BLaER1 (cell line): ENCODE measurements at regions not wholly inside any gene's neighbourhood (a gene's known extent, or its start where the extent isn't known, plus 50 kb on each side); places are given as distances from the start of the nearest gene placed in this dataset.

Experiments
- H3K27ac ChIP-seq: shearing (Covaris generic); formaldehyde crosslinking; 2 replicates; pipeline ENCODE4 v1.8.1; 2022
- H3K27me3 ChIP-seq: shearing (Covaris generic); formaldehyde crosslinking; 2 replicates; pipeline ENCODE4 v1.8.1; 2022
- H3K36me3 ChIP-seq: shearing (Covaris generic); formaldehyde crosslinking; 2 replicates; pipeline ENCODE4 v1.8.1; 2022
- H3K4me1 ChIP-seq: shearing (Covaris generic); formaldehyde crosslinking; 2 replicates; pipeline ENCODE4 v1.8.1; 2022
- H3K4me2 ChIP-seq: shearing (Covaris generic); formaldehyde crosslinking; 2 replicates; pipeline ENCODE4 v1.8.1; 2022
- H3K4me3 ChIP-seq: shearing (Covaris generic); formaldehyde crosslinking; 2 replicates; pipeline ENCODE4 v1.8.1; 2022
- H3K9ac ChIP-seq: shearing (Covaris generic); formaldehyde crosslinking; 2 replicates; pipeline ENCODE4 v1.8.1; 2022
- H3K9me3 ChIP-seq: shearing (Covaris generic); formaldehyde crosslinking; 2 replicates; pipeline ENCODE4 v1.8.1; 2022
- H4K20me1 ChIP-seq: shearing (Covaris generic); formaldehyde crosslinking; 2 replicates; pipeline ENCODE4 v1.8.1; 2022
- Cebpa-rat ChIP-seq: shearing (Covaris generic); IDR thresholded peaks from 2 replicates; pipeline ENCODE4 v1.8.1; 2022

- Histone ChIP-seq H3K27ac (no peak overlapping the region), H4K20me1 (no peaks in the 10 kb centered on the region), H3K27me3 (no peaks in the 10 kb centered on the region), H3K4me3 (no peak overlapping the region), H3K36me3 (no peaks in the 10 kb centered on the region), H3K4me2 (no peak overlapping the region), H3K4me1 (no peaks in the 10 kb centered on the region), H3K9ac (no peak overlapping the region), H3K9me3 (peaks cover 5% of the 10 kb centered on the region; the same call in 1 of the 2 replicates)
- TF ChIP-seq Cebpa-rat: no peak
Observed at GRCh38 chr1:195481293-195481692, 1126.9 kb downstream of the KCNT2 start.

GRCh38 chr1:195475568-195475967 is 1132.7 kb downstream of the KCNT2 start:
- H3K4me1 ChIP-seq: no peaks in the 10 kb centered on the region
- no peaks in the 10 kb centered on the region for H3K36me3 ChIP-seq
- H4K20me1 ChIP-seq: no peaks in the 10 kb centered on the region
- H3K4me2 ChIP-seq: no peak overlapping the region
- no peaks in the 10 kb centered on the region for H3K27me3 ChIP-seq
- no peak overlapping the region for H3K9ac ChIP-seq
- H3K4me3 ChIP-seq: no peak overlapping the region
- no peak overlapping the region for H3K27ac ChIP-seq
- H3K9me3 ChIP-seq: peaks cover 6% of the 10 kb centered on the region; the same call in 1 of the 2 replicates
- TF ChIP-seq Cebpa-rat: no peak

GRCh38 chr1:195472291-195472690 is 1135.9 kb downstream of the KCNT2 start:
- no peak overlapping the region for H3K9ac ChIP-seq
- TF ChIP-seq Cebpa-rat: no peak
- peaks cover 6% of the 10 kb centered on the region; the same call in 1 of the 2 replicates for H3K9me3 ChIP-seq
- no peaks in the 10 kb centered on the region for H3K27me3 ChIP-seq
- H3K27ac ChIP-seq: no peak overlapping the region
- H4K20me1 ChIP-seq: no peaks in the 10 kb centered on the region
- H3K4me1 ChIP-seq: no peaks in the 10 kb centered on the region
- no peaks in the 10 kb centered on the region for H3K36me3 ChIP-seq
- H3K4me3 ChIP-seq: no peak overlapping the region
- no peak overlapping the region for H3K4me2 ChIP-seq

GRCh38 chr1:195466639-195467038 is 1141.6 kb downstream of the KCNT2 start:
- Histone ChIP-seq H3K27me3 (no peaks in the 10 kb centered on the region), H3K4me1 (no peaks in the 10 kb centered on the region), H3K36me3 (no peaks in the 10 kb centered on the region), H3K9ac (no peak overlapping the region), H3K4me3 (no peak overlapping the region), H3K9me3 (no peaks in the 10 kb centered on the region), H4K20me1 (no peaks in the 10 kb centered on the region), H3K4me2 (no peak overlapping the region), H3K27ac (no peak overlapping the region)
- no peak for TF ChIP-seq Cebpa-rat

- Histone ChIP-seq H3K27me3 (no peaks in the 10 kb centered on the region), H3K27ac (no peak overlapping the region), H3K4me1 (no peaks in the 10 kb centered on the region), H4K20me1 (no peaks in the 10 kb centered on the region), H3K4me3 (no peak overlapping the region), H3K9me3 (no peaks in the 10 kb centered on the region), H3K36me3 (no peaks in the 10 kb centered on the region), H3K9ac (no peak overlapping the region), H3K4me2 (no peak overlapping the region)
- TF ChIP-seq Cebpa-rat: no peak
Observed at GRCh38 chr1:195462646-195463045, 1145.6 kb downstream of the KCNT2 start.

GRCh38 chr1:195462152-195462551 is 1146.1 kb downstream of the KCNT2 start:
- Histone ChIP-seq H3K4me1 (no peaks in the 10 kb centered on the region), H3K4me3 (no peak overlapping the region), H3K36me3 (no peaks in the 10 kb centered on the region), H3K9me3 (no peaks in the 10 kb centered on the region), H3K9ac (no peak overlapping the region), H3K27me3 (no peaks in the 10 kb centered on the region), H3K4me2 (no peak overlapping the region), H3K27ac (no peak overlapping the region), H4K20me1 (no peaks in the 10 kb centered on the region)
- no peak for TF ChIP-seq Cebpa-rat

- Histone ChIP-seq H3K36me3 (no peaks in the 10 kb centered on the region), H3K9me3 (no peaks in the 10 kb centered on the region), H3K4me1 (no peaks in the 10 kb centered on the region), H4K20me1 (no peaks in the 10 kb centered on the region), H3K9ac (no peak overlapping the region), H3K4me2 (no peak overlapping the region), H3K27me3 (no peaks in the 10 kb centered on the region), H3K27ac (no peak overlapping the region), H3K4me3 (no peak overlapping the region)
- TF ChIP-seq Cebpa-rat: no peak
Observed at GRCh38 chr1:195458365-195458764, 1149.9 kb downstream of the KCNT2 start.

GRCh38 chr1:195450794-195451193 is 1157.4 kb downstream of the KCNT2 start:
- no peaks in the 10 kb centered on the region for H3K36me3 ChIP-seq
- no peaks in the 10 kb centered on the region for H3K4me1 ChIP-seq
- H3K4me3 ChIP-seq: no peak overlapping the region
- H3K9me3 ChIP-seq: no peaks in the 10 kb centered on the region
- H4K20me1 ChIP-seq: no peaks in the 10 kb centered on the region
- H3K27me3 ChIP-seq: no peaks in the 10 kb centered on the region
- no peak overlapping the region for H3K27ac ChIP-seq
- no peak for TF ChIP-seq Cebpa-rat
- H3K4me2 ChIP-seq: no peak overlapping the region
- H3K9ac ChIP-seq: no peak overlapping the region

- H3K27ac ChIP-seq: no peak overlapping the region
- H4K20me1 ChIP-seq: no peaks in the 10 kb centered on the region
- H3K27me3 ChIP-seq: no peaks in the 10 kb centered on the region
- H3K9ac ChIP-seq: no peak overlapping the region
- no peak overlapping the region for H3K4me2 ChIP-seq
- no peaks in the 10 kb centered on the region for H3K36me3 ChIP-seq
- no peak for TF ChIP-seq Cebpa-rat
- peaks cover 2% of the 10 kb centered on the region for H3K4me1 ChIP-seq
- H3K9me3 ChIP-seq: no peaks in the 10 kb centered on the region
- H3K4me3 ChIP-seq: no peak overlapping the region
Observed at GRCh38 chr1:195439661-195440060, 1168.6 kb downstream of the KCNT2 start.

- H3K4me2 ChIP-seq: no peak overlapping the region
- H3K36me3 ChIP-seq: no peaks in the 10 kb centered on the region
- H3K27me3 ChIP-seq: no peaks in the 10 kb centered on the region
- no peak overlapping the region for H3K27ac ChIP-seq
- no peaks in the 10 kb centered on the region for H3K4me1 ChIP-seq
- no peaks in the 10 kb centered on the region for H4K20me1 ChIP-seq
- no peak overlapping the region for H3K4me3 ChIP-seq
- no peaks in the 10 kb centered on the region for H3K9me3 ChIP-seq
- TF ChIP-seq Cebpa-rat: no peak
- H3K9ac ChIP-seq: no peak overlapping the region
Observed at GRCh38 chr1:195434566-195435203, 1173.6 kb downstream of the KCNT2 start.

- no peaks in the 10 kb centered on the region for H3K4me1 ChIP-seq
- H3K36me3 ChIP-seq: no peaks in the 10 kb centered on the region
- TF ChIP-seq Cebpa-rat: no peak
- H4K20me1 ChIP-seq: no peaks in the 10 kb centered on the region
- no peak overlapping the region for H3K4me2 ChIP-seq
- no peak overlapping the region for H3K9ac ChIP-seq
- H3K27ac ChIP-seq: no peak overlapping the region
- no peak overlapping the region for H3K4me3 ChIP-seq
- no peaks in the 10 kb centered on the region for H3K9me3 ChIP-seq
- no peaks in the 10 kb centered on the region for H3K27me3 ChIP-seq
Observed at GRCh38 chr1:195430826-195431225, 1177.4 kb downstream of the KCNT2 start.
